NCI-H2107 treated with DMSO at 0.1 percent for 48 hours (cell line): ENCODE measurements at regions not wholly inside any gene's neighbourhood (a gene's known extent, or its start where the extent isn't known, plus 50 kb on each side); places are given as distances from the start of the nearest gene placed in this dataset.

Experiments
- DNase-seq: peaks from one replicate; lab custom pipeline; 2025; ENCODE audit not compliant: unreplicated experiment; lab: John Stamatoyannopoulos, UW

GRCh38 chr6:157769776-157770426, 53.1 kb upstream of the SNX9 start:
- DNase-seq: no peak

DNA sequence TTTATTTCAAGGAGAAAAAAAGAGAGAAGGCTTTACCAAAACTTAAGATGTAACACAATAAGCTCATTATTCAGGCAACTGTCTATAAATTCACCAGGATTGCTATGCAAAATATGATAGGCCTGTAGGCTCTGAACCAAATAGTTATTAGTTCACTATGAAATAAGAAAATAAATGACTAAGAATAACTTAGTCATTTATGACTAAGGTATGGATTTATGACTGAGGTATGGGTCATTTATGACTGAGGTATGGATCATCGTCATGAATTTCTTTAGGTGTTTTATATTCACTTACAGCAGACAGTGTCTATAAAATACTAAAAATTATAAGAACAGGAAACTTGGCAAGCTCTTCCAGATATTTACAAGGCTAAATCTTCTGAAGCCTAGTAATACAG, 52.1 kb upstream of the SNX9 start:
- DNase-seq: no peak

GRCh38 chr6:157772820-157773219, 50.2 kb upstream of the SNX9 start:
- DNase-seq: no peak
